RWPE1 (cell line): ENCODE measurements at regions not wholly inside any gene's neighbourhood (a gene's known extent, or its start where the extent isn't known, plus 50 kb on each side); places are given as distances from the start of the nearest gene placed in this dataset.
A peak's percentile ranks its signal among the peaks of the same experiment; 100 is the strongest.

Experiments used
- CTCF ChIA-PET: fragments of 350-600 bp; sonication (Branson Sonifier 250); formaldehyde crosslinking; extraction: SDS; loops from one replicate; lab custom pipeline; 2021; lab: Yijun Ruan, JAX
- POLR2A ChIA-PET: fragments of 400-600 bp; formaldehyde crosslinking; extraction: SDS; loops from one replicate; lab custom pipeline; 2020; ENCODE audit warnings: antibody characterized with exemption; ENCODE audit not compliant: low non-redundant PET; lab: Yijun Ruan, JAX
- DNase-seq: peaks from one replicate; pipeline ENCODE4 v3.0.0; 2012; ENCODE audit warnings: low spot score
- H3K27ac ChIP-seq: fragments of 450-650 bp; 2 replicates; pipeline ENCODE4 v1.5.1; 2017
- TF ChIP-seq, protein P1 (sequence below): fragments of 450-650 bp; conservative IDR thresholded peaks from 2 replicates; pipeline ENCODE4 v1.5.1; 2017; ENCODE audit warnings: low read depth, mild to moderate bottlenecking

- POLR2A ChIA-PET, result no interaction called here
Measured at GRCh38 chr7:19871102-19871501, 97.7 kb upstream of the TMEM196 start.

DNA sequence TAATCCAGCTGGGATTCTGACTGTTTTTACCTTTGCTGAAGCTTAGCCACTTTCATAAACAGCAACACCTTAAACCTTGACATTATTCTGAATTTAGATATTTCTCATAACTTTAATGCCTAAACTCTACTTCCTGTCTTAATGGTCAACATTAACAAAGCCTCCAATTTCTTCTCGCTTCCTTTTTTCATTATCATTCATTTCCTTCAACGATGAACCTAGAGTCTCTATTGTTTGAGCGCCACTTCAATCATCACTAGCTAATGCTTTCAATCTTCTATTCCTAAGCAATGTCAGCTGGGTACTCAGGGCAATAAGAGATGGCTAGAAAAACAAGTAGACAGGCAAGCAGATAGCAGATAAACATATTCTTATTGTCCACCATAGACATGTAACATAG, 96.6 kb upstream of the TMEM196 start:
- DNase-seq, result no peak
- ChIA-PET POLR2A (no interaction called here), CTCF (interaction anchor here (0.6 kb wide), 1 partner anchor 97 kb away, joined by 3 read pairs; no protein-coding TSS in a partner anchor)
- TF ChIP-seq, protein P1, sequence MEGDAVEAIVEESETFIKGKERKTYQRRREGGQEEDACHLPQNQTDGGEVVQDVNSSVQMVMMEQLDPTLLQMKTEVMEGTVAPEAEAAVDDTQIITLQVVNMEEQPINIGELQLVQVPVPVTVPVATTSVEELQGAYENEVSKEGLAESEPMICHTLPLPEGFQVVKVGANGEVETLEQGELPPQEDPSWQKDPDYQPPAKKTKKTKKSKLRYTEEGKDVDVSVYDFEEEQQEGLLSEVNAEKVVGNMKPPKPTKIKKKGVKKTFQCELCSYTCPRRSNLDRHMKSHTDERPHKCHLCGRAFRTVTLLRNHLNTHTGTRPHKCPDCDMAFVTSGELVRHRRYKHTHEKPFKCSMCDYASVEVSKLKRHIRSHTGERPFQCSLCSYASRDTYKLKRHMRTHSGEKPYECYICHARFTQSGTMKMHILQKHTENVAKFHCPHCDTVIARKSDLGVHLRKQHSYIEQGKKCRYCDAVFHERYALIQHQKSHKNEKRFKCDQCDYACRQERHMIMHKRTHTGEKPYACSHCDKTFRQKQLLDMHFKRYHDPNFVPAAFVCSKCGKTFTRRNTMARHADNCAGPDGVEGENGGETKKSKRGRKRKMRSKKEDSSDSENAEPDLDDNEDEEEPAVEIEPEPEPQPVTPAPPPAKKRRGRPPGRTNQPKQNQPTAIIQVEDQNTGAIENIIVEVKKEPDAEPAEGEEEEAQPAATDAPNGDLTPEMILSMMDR, result no peak
- H3K27ac ChIP-seq, result no peak overlapping the region

More at GRCh38 chr7:19871102-19871501, 97.7 kb upstream of the TMEM196 start:
- no peak for DNase-seq
- TF ChIP-seq, protein P1, result no peak
- CTCF ChIA-PET, result no interaction called here
- no peak overlapping the region for H3K27ac ChIP-seq

GRCh38 chr7:19853261-19853832, 79.9 kb upstream of the TMEM196 start:
- TF ChIP-seq, protein P1, result no peak
- ChIA-PET POLR2A (no interaction called here), CTCF (no interaction called here)
- H3K27ac ChIP-seq, result no peak overlapping the region
- no peak for DNase-seq

- no peak for DNase-seq
- POLR2A ChIA-PET, result no interaction called here
- no peak overlapping the region for H3K27ac ChIP-seq
- CTCF ChIA-PET, result no interaction called here
- TF ChIP-seq, protein P1, result no peak
Measured at GRCh38 chr7:19852192-19852591, 78.8 kb upstream of the TMEM196 start.

GRCh38 chr7:19851504-19851903, 78.1 kb upstream of the TMEM196 start:
- no peak overlapping the region for H3K27ac ChIP-seq
- TF ChIP-seq, protein P1, result no peak
- CTCF ChIA-PET, result no interaction called here
- POLR2A ChIA-PET, result no interaction called here
- DNase-seq, result no peak

- ChIA-PET POLR2A (no interaction called here), CTCF (no interaction called here)
- TF ChIP-seq, protein P1, result no peak
- DNase-seq, result peak; percentile 8
- no peak overlapping the region for H3K27ac ChIP-seq
Measured at GRCh38 chr7:19834566-19834965, 61.1 kb upstream of the TMEM196 start.

GRCh38 chr7:19830604-19831003, 57.2 kb upstream of the TMEM196 start:
- TF ChIP-seq, protein P1, result no peak
- CTCF ChIA-PET, result no interaction called here
- no peak overlapping the region for H3K27ac ChIP-seq
- DNase-seq, result no peak
- POLR2A ChIA-PET, result no interaction called here
